Activated gamma-delta T cell treated with anti-CD3 and anti-CD28 coated beads, Interleukin-2, amount 50 U/mL, for 16 hours (primary cell): ENCODE measurements at regions not wholly inside any gene's neighbourhood (a gene's known extent, or its start where the extent isn't known, plus 50 kb on each side); places are given as distances from the start of the nearest gene placed in this dataset.

ENCODE experiments used
- DNase-seq: peaks from one replicate; pipeline ENCODE4 v3.0.0-alpha.2; 2020; ENCODE audit warnings: low read depth

- no peak for DNase-seq
Observed at GRCh38 chr3:168233001-168233400, 137.3 kb upstream of the GOLIM4 start.

GRCh38 chr3:168223085-168223484, 127.4 kb upstream of the GOLIM4 start:
- no peak for DNase-seq

GRCh38 chr3:168220556-168220955, 124.8 kb upstream of the GOLIM4 start:
- DNase-seq, result no peak

GRCh38 chr3:168219530-168219929, 123.8 kb upstream of the GOLIM4 start:
- no peak for DNase-seq

DNA sequence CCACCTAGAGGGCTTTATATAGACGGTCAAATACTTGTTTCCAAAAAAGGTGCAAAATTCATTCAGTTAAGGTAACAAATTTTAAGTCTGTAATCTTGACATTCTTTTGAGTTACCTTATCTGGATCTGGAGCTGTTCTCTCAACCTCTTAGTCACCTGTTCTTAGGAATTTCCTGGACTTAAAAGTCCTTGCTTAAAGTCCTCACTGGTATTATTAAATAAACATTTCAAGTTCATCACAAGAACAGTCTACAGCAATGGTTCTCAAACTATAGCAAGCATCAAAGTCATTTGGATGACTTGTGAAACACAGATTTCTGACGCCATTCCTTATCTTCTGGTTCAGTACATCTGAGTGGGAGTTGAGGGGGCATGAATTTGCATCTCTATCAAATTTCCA, 122.9 kb upstream of the GOLIM4 start:
- DNase-seq, result no peak

GRCh38 chr3:168216851-168217250, 121.1 kb upstream of the GOLIM4 start:
- no peak for DNase-seq

- no peak for DNase-seq
Observed at GRCh38 chr3:168213920-168214319, 118.2 kb upstream of the GOLIM4 start.

GRCh38 chr3:168212664-168213285, 117.1 kb upstream of the GOLIM4 start:
- DNase-seq, result no peak

DNA sequence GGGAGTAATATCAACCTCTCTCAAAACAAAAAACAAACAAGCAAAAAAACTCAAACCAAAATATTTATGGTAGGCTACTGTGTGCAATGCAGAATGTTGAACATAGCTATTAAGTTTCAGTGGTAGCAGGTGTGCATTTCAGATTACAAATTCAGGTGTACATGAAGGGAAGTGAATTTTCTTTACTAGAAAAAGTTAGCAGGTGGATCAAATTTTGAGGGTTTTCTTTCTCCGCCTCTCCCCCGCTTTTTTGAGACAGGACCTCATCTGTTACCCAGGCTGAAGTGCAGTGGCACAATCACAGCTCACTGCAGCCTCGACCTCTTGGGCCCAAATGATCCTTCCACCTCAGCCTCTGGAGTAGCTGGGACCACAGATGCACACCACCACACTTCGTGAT, 109.7 kb upstream of the GOLIM4 start:
- no peak for DNase-seq

DNA sequence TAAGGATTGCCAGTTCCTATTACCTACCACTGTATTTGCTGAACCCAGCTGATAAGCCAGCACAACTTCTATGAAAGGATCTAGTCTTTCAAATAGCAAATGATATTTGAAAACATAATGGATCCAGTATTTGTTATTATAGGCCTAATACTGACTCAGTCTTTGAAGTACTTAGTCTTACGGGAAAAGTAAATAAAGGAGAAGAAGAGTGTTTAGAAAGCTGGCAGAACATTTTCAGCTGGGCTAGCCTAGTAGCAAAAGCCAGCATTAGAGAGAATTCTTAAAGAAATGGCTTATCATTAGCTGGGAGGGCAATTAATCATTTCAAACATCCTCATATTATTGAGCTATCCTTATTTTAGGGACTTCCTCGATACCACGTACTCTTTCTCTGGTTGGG, 101.4 kb upstream of the GOLIM4 start:
- no peak for DNase-seq

GRCh38 chr3:168191856-168192255, 96.1 kb upstream of the GOLIM4 start:
- no peak for DNase-seq

GRCh38 chr3:168187233-168187632, 91.5 kb upstream of the GOLIM4 start:
- DNase-seq, result no peak

GRCh38 chr3:168186293-168186983, 90.7 kb upstream of the GOLIM4 start:
- DNase-seq, result no peak

DNA sequence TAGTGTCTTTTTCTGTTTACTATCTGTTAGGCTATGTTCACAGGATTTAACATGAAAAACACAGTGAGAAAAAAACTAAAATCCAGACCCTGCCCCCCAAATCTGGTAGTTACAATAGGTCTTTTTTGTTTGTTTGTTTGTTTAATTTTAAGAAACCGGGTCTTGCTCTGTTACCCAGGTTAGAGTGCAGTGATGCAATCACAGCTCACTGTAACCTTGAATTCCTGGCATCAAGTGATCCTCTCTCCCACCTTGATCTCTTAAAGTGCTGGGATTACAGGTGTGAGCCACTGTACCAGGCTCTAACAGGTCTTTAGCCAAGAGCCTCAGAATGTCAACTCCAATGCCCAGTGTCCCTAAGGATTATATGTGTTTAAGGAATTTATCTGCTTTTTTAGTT, 88.0 kb upstream of the GOLIM4 start:
- DNase-seq, result no peak

DNA sequence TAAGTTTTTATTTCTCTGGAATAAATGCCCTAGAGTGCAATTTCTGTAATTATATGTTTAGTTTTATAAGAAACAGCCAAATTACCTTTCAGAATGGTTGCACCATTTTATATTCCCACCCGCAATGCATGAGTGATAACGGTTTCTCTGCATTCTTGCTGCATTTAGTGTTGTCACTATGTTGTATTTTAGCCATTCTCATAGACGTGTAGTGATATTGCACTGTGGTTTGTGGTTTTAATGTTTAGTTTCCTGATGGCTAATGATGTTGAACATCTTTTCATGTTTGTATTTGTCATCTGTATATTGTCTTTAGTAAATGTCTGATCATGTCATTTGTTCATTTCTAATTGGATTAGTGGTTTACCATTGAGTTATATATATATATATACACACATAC, 73.0 kb upstream of the GOLIM4 start:
- no peak for DNase-seq

DNA sequence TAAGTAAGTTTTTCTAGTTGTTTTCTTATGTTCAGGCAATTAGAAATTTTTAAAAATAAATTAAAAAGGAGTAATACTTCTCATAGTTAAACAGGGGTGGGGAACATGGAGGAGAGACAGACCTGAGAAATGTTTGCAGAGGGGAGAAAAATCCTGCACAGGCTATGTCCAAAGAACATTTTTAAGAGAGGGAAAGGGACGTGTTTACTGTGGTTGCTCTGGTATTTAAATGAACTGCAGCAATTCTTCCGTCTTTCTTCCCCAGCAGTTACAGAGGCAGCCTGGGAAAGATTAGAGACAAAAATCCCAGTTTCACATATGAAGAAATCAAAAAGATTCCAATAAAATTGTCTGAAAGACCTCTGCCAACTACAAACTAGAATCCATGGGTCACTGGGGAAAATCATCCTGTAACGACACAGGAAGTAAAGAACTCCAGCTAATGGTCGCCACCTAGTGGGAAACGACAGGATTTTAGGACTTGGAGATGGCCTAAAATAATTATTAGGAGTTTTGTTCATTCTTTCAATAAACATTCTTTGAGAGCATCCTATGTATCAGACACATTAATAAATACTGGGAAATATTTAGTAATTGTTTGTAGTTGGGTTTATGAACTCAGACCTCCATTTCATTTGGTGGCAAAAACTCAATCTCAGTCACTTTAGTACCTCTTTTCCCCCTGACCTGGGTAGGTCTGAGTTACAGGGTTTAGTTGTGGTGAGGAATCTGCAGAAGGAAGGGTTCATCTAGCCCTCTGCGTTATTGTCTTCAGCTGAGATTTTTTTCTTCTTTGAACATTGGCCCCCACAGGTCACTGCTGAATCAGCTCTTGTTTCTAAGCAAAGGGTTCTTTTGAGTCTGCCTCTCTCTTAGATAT, 69.9 kb upstream of the GOLIM4 start:
- peak; percentile 9 for DNase-seq

DNA sequence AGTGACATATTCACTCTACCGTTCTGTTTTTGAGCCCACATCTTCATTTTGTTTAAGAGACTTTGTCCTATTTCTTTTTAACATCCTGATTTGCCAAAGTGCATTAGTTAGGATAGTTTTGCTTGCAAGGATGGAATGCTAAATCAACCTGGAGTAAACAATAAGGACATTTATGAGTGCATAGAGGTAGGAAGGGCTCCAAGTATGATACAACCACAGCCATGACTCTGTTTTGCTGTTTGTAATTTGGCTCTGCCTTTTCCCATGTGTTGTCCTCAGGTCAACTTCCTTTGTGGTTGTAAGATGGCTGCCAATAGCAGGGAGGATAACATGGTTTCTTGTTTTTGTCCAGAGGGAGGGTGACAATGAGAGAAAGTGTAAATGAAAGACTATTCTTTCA, 66.4 kb upstream of the GOLIM4 start:
- no peak for DNase-seq

- no peak for DNase-seq
Observed at GRCh38 chr3:168161696-168162095, 66.0 kb upstream of the GOLIM4 start.

DNA sequence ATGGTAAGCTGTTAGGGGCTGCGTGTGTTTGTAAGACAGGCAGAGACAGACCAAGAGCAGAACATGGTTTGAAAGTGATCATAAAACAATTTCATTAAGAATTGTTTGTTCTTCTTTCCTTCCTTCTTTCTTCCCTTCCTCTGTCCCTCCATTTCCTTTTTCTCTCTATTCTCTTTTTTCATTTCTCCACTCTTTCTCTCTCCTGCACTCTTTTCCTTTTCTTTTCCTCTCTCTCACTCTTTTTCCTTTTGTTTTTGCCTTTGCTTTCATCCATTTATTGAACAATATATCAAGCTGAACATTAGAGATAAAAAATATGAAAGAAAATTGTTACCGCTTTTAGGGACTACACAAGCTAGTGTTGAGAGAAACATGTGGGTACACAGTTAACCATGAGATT, 62.2 kb upstream of the GOLIM4 start:
- DNase-seq, result no peak

DNA sequence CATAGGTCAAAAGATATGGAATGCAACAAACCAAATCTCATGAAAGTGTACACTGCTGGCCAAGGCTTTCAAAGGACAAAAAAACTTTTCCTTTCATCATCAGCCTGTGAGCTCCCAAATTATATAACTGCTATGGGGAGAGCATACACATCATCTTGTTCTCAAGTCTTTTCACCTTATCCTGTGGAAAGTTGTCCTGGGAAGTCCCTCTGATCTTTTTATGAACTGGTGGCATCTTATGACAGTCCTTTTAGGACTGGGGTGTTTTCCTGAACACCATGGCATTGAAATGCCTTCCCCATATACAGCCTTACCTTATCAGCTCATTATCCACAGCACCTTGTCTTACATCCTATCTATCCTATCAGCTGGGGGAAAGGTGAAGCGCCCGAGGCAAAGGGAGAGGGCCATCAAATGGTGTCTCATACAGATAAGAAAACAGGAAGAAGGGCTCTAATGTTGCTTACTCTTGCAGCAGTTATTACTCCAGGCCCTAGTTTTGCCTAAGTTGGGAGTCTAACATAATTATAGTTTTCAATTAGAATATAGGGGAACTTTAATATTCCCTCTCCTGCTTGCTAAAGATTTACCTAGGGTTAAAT, 61.5 kb upstream of the GOLIM4 start:
- DNase-seq, result no peak

GRCh38 chr3:168156479-168156878, 60.8 kb upstream of the GOLIM4 start:
- no peak for DNase-seq

DNA sequence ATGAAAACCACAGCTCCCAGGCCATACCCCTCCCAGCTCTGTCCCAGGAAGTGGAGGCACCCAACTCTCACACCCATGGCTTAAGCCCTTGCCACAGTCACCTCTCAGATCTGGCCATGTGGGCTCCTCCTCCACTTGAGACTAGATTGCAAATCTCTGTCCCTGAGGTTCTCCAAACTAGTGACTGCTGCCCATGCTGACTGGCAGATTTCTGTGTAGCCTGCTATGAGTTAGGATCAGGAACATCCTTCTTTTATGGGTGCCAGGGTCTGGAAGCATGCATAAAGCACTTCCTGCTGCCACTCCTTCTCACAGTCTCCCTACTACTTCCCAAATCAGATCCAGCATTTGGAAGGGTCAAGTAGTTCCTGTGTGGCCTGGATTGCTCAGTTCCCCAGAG, 59.6 kb upstream of the GOLIM4 start:
- DNase-seq, result no peak

- no peak for DNase-seq
Observed at GRCh38 chr3:168154089-168154488, 58.4 kb upstream of the GOLIM4 start.
